Fibroblast of the aortic adventitia (primary cell): ENCODE measurements at regions not wholly inside any gene's neighbourhood (a gene's known extent, or its start where the extent isn't known, plus 50 kb on each side); places are given as distances from the start of the nearest gene placed in this dataset.

Experiments used
- DNase-seq: peaks from one replicate; pipeline ENCODE4 v3.0.0-alpha.2; 2010; ENCODE audit warnings: low read depth
- H3K4me3 ChIP-seq: 2 replicates; pipeline ENCODE4 v1.5.1; 2011; ENCODE audit warnings: low read depth, mild to moderate bottlenecking, control low read depth, low read length, moderate library complexity
- CTCF ChIP-seq: IDR thresholded peaks from 2 replicates; pipeline ENCODE4 v1.5.1; 2011; ENCODE audit warnings: mild to moderate bottlenecking, low read length, control low read depth, inconsistent platforms; ENCODE audit not compliant: insufficient read depth

GRCh38 chr5:135136546-135136945 lies 102.5 kb upstream of the PITX1 start:
- no peak for TF ChIP-seq CTCF
- no peak overlapping the region for H3K4me3 ChIP-seq
- no peak for DNase-seq

DNA sequence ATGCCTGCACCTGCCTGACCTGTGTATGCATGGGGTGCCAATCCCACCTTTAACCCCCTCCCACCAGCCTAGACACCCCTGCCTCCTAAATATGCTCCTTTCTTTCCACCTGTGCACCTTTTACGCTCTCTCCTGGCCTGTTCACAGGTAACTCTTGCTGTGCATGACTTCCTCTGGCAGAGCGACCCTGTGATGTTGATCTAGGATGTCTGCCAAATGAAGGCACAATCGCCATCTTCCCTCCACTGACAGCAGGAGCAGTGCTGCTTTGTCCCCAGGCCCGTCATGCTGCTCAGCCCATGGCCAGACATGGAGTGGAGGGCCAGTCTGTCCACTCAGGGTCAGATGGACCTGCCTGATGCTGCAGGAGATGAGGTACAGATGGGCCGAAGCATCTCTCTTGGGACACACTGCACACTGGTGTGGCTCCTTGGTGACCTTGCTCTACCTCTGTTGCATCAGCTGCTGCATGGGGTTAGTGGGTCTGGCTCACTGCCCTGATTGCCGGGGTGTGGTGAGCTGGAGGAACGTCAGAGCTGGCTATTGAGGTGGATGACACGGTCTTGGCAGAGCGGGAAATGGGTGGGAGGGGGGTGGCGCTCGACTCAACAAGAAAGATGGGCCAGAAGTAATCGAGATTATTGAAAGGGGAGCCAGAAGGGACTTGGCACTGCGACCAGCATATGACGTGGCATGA lies 101.7 kb upstream of the PITX1 start:
- no peak for TF ChIP-seq CTCF
- no peak overlapping the region for H3K4me3 ChIP-seq
- DNase-seq = peak; percentile 96

- no peak for TF ChIP-seq CTCF
- H3K4me3 ChIP-seq = no peak overlapping the region
- no peak for DNase-seq
Observed at GRCh38 chr5:135134691-135135381, 100.8 kb upstream of the PITX1 start.

GRCh38 chr5:135133698-135134515 lies 99.9 kb upstream of the PITX1 start:
- H3K4me3 ChIP-seq = no peak overlapping the region
- no peak for DNase-seq
- TF ChIP-seq CTCF = no peak

DNA sequence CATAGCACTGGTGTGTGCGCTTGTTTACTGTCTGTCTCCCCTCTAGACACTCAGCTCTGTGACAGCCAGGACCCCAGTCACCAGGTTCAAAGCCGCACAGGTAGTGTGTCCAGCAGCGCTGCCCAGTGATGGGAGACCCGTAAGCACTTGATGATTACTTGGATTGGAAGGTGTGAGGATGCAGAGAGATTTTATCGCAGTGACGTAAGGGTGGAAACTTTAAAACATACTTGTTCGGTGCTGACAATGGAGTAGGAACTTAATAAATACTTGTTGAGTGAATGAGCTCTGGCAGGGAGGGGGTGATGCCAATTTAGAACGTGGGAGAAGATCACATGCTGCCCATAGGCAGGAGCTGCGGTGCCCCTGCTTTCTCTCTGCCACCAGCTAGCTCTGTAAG lies 99.2 kb upstream of the PITX1 start:
- TF ChIP-seq CTCF = no peak
- no peak overlapping the region for H3K4me3 ChIP-seq
- DNase-seq = no peak

DNA sequence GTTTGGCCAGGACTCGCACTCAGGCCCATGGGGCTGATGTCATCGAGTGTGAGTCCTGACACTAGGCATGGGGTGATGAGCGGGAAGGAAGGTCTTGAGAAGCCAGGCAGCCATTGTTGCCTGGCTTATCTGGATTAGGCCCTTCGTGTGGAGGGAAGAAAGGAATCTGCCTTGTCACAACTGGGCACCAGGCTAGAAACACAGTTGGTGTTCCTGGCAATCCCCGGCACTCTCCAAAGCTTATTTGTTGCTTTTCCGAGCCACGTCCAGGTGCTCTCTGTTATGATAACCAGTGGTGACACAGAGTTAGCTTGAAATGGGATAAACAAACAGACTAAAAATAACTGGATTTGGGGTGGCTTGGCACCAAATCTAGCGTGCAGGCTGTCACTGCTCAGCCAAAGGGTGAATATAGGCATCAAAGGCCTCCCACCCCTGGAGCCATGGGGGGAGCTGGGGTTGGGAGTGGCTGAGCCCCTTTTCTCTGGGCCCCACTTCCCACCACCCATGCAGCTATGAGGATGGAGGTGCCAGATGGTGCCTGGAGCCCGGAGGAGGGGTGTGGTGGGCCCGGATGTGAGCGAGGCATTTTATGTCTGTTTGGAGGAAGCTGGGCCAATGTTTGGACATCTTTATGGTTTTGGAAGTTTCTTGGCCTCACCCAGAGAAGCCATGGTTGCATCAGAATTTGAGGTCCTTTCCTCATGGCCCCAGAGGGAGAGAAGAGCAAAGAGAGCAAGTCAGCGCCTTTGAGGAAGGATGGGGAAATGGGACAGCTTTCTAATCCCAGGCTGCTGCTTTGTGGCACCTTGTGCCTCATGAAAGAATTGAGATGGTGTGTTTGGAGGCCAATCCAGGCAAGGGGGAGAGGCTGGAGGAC lies 98.0 kb upstream of the PITX1 start:
- no peak for TF ChIP-seq CTCF
- no peak for DNase-seq
- H3K4me3 ChIP-seq = no peak overlapping the region
